H9 (cell line): ENCODE measurements at regions not wholly inside any gene's neighbourhood (a gene's known extent, or its start where the extent isn't known, plus 50 kb on each side); places are given as distances from the start of the nearest gene placed in this dataset.

Experiments used
- DNase-seq: peaks from one replicate; pipeline ENCODE4 v3.0.0-alpha.2; 2017
- H2AFZ ChIP-seq: one replicate; pipeline ENCODE4 v1.6.1; 2013; ENCODE audit warnings: mild to moderate bottlenecking, low read length, control low read depth, moderate library complexity
- H2AK5ac ChIP-seq: 2 replicates; pipeline ENCODE4 v1.6.1; 2013; ENCODE audit warnings: low read length, control low read depth, mixed read lengths; ENCODE audit not compliant: insufficient read length
- H2BK120ac ChIP-seq: one replicate; pipeline ENCODE4 v1.6.1; 2013; ENCODE audit warnings: low read depth, mild to moderate bottlenecking, low read length, control low read depth, inconsistent platforms; ENCODE audit not compliant: poor library complexity, severe bottlenecking
- H2BK12ac ChIP-seq: 2 replicates; pipeline ENCODE4 v1.6.1; 2013; ENCODE audit warnings: low read length, control low read depth, mixed read lengths, low read depth; ENCODE audit not compliant: insufficient read length
- H2BK15ac ChIP-seq: 2 replicates; pipeline ENCODE4 v1.6.1; 2013; ENCODE audit warnings: low read depth, low read length, control low read depth
- H2BK20ac ChIP-seq: one replicate; pipeline ENCODE4 v1.6.1; 2013; ENCODE audit warnings: low read depth, mild to moderate bottlenecking, low read length, control low read depth, inconsistent platforms; ENCODE audit not compliant: poor library complexity, severe bottlenecking
- H2BK5ac ChIP-seq: 2 replicates; pipeline ENCODE4 v1.6.1; 2013; ENCODE audit warnings: low read length, control low read depth, mixed read lengths; ENCODE audit not compliant: insufficient read length
- H3K14ac ChIP-seq: 2 replicates; pipeline ENCODE4 v1.6.1; 2013; ENCODE audit warnings: low read length, control low read depth; ENCODE audit not compliant: insufficient read depth
- H3K18ac ChIP-seq: 2 replicates; pipeline ENCODE4 v1.6.1; 2013; ENCODE audit warnings: low read depth, mild to moderate bottlenecking, mixed read lengths, low read length, control low read depth; ENCODE audit not compliant: insufficient read length
- H3K23ac ChIP-seq: 2 replicates; pipeline ENCODE4 v1.6.1; 2013; ENCODE audit warnings: low read length, control low read depth, mixed read lengths, low read depth; ENCODE audit not compliant: insufficient read length
- H3K23me2 ChIP-seq: 2 replicates; pipeline ENCODE4 v1.6.1; 2013; ENCODE audit warnings: low read depth, mild to moderate bottlenecking, mixed read lengths, low read length, control low read depth; ENCODE audit not compliant: insufficient read length, poor library complexity, severe bottlenecking
- H3K27ac ChIP-seq: 2 replicates; pipeline ENCODE4 v1.5.1; 2013; ENCODE audit warnings: low read length, control low read depth, mixed read lengths, low read depth; ENCODE audit not compliant: insufficient read length
- H3K27me3 ChIP-seq: 2 replicates; pipeline ENCODE4 v1.6.1; 2013; ENCODE audit warnings: low read length, control low read depth, inconsistent platforms; ENCODE audit not compliant: insufficient read depth
- H3K4ac ChIP-seq: 2 replicates; pipeline ENCODE4 v1.6.1; 2013; ENCODE audit warnings: low read depth, mild to moderate bottlenecking, control low read depth, inconsistent platforms, low read length, moderate library complexity
- H3K4me1 ChIP-seq: 2 replicates; pipeline ENCODE4 v1.6.1; 2013; ENCODE audit warnings: low read length, control low read depth, inconsistent platforms; ENCODE audit not compliant: insufficient read depth
- H3K4me2 ChIP-seq: 2 replicates; pipeline ENCODE4 v1.6.1; 2013; ENCODE audit warnings: low read length, control low read depth, mixed read lengths; ENCODE audit not compliant: insufficient read length, insufficient read depth
- H3K56ac ChIP-seq: 2 replicates; pipeline ENCODE4 v1.6.1; 2013; ENCODE audit warnings: low read depth, mild to moderate bottlenecking, mixed read lengths, low read length, control low read depth; ENCODE audit not compliant: insufficient read length
- H3K79me1 ChIP-seq: 2 replicates; pipeline ENCODE4 v1.6.1; 2013; ENCODE audit warnings: low read depth, mild to moderate bottlenecking, moderate library complexity, low read length, control low read depth, inconsistent platforms; ENCODE audit not compliant: insufficient read depth, poor library complexity, severe bottlenecking
- H3K79me2 ChIP-seq: 2 replicates; pipeline ENCODE4 v1.6.1; 2013; ENCODE audit warnings: low read length, control low read depth, inconsistent platforms; ENCODE audit not compliant: insufficient read depth
- H3K9ac ChIP-seq: 2 replicates; pipeline ENCODE4 v1.6.1; 2013; ENCODE audit warnings: low read length, control low read depth, mixed read lengths; ENCODE audit not compliant: insufficient read length; ENCODE audit errors: extremely low read depth
- H3K9me3 ChIP-seq: one replicate; pipeline ENCODE4 v1.6.1; 2013; ENCODE audit warnings: low read depth, low read length, inconsistent platforms; ENCODE audit not compliant: control insufficient read depth
- H3T11ph ChIP-seq: one replicate; pipeline ENCODE4 v1.6.1; 2013; ENCODE audit warnings: mild to moderate bottlenecking, low read length, control low read depth, inconsistent platforms
- H4K20me1 ChIP-seq: one replicate; pipeline ENCODE4 v1.6.1; 2013; ENCODE audit not compliant: control insufficient read depth, insufficient read length, insufficient read depth
- H4K5ac ChIP-seq: 2 replicates; pipeline ENCODE4 v1.6.1; 2013; ENCODE audit warnings: low read depth, mild to moderate bottlenecking, mixed read lengths, low read length, control low read depth; ENCODE audit not compliant: insufficient read length
- H4K8ac ChIP-seq: replicated peaks from 2 replicates; pipeline ENCODE4 v1.6.1; 2013; ENCODE audit warnings: low read length, control low read depth, mixed read lengths, low read depth; ENCODE audit not compliant: insufficient read length
- H4K91ac ChIP-seq: 2 replicates; pipeline ENCODE4 v1.6.1; 2013; ENCODE audit warnings: low read depth, mild to moderate bottlenecking, moderate library complexity, mixed read lengths, low read length, control low read depth; ENCODE audit not compliant: insufficient read length
- H3K27ac Mint-ChIP-seq, 3 experiments: 2 replicates in 2 of 3; 3 replicates in 1 of 3; pipeline ENCODE4 v1.8.0; 2020 to 2021; ENCODE audit warnings: mixed read lengths in 3 of 3, mild to moderate bottlenecking in 1 of 3, moderate library complexity in 1 of 3
- H3K27me3 Mint-ChIP-seq: 2 replicates; pipeline ENCODE4 v1.8.0; 2021; ENCODE audit warnings: low read depth, mild to moderate bottlenecking, moderate library complexity, mixed read lengths
- H3K36me3 Mint-ChIP-seq, 3 experiments: 2 replicates in 2 of 3; 3 replicates in 1 of 3; pipeline ENCODE4 v1.8.0; 2020 to 2021; ENCODE audit warnings: low read depth in 3 of 3, mixed read lengths in 3 of 3; ENCODE audit not compliant: insufficient read depth in 1 of 3
- H3K4me1 Mint-ChIP-seq, 2 experiments: 2 replicates each; pipeline ENCODE4 v1.8.0; 2020; ENCODE audit warnings: mixed read lengths in 2 of 2
- H3K4me3 Mint-ChIP-seq, 2 experiments: 2 replicates in 1 of 2; 3 replicates in 1 of 2; pipeline ENCODE4 v1.8.0; 2020 to 2021; ENCODE audit warnings: mild to moderate bottlenecking in 2 of 2, mixed read lengths in 2 of 2, moderate library complexity in 1 of 2
- H3K9me3 Mint-ChIP-seq, 2 experiments: 2 replicates in 1 of 2; 3 replicates in 1 of 2; pipeline ENCODE4 v1.8.0; 2020; ENCODE audit warnings: mild to moderate bottlenecking in 2 of 2, mixed read lengths in 2 of 2, moderate library complexity in 1 of 2
- CTCF ChIP-seq: fragments of 200-600 bp; sonication (generic); conservative IDR thresholded peaks from 3 replicates; pipeline ENCODE4 v1.8.0; 2021; ENCODE audit warnings: antibody characterized with exemption, mild to moderate bottlenecking
- WGBS: extraction: QIAGEN DNeasy Blood & Tissue Kit; methylation state at CpG from one replicate; pipeline ENCODE4 v1.1.7; 2013; ENCODE audit warnings: missing lambda C conversion rate, low lambda C conversion rate, mixed read lengths; ENCODE audit not compliant: insufficient read length; ENCODE audit errors: extremely low coverage; 5-methylcytosine and 5-hydroxymethylcytosine counted together

DNA sequence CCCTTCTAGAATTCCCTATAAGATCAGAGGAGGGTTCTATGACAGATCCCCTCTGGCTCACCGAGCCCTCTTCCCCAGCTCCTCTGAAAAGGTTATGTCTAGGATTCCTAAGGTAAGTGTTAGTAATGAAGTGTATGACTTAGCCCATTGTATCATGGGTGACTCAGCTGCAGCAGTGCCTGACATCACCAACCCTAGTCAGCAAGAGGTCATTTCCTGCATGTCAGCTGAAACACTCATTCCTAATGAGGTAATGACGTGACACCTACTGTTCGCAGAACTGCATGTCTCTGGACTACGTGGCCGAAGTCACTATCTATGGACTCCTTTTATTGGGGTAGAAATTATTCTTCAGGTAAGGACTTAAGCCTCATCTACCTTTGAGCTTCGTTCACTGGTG, 196.1 kb upstream of the MYT1L start:
- WGBS = no CpG with 5 or more reads among the region's 6 CpGs
- Mint-ChIP-seq H3K27ac (no peak overlapping the region), H3K4me3 (no peak overlapping the region), H3K4me1 (no peaks in the 10 kb centered on the region), H3K27me3 (0 out of 2 replicates have a peak, but pooled peaks cover 2% of the 10 kb centered on the region), H3K36me3 (no peaks in the 10 kb centered on the region; a peak in 1 of 7 replicates), H3K9me3 (no peaks in the 10 kb centered on the region; a peak in 2 of 5 replicates)
- Histone ChIP-seq H3K56ac (no peak overlapping the region), H2AK5ac (no peak overlapping the region), H3K27me3 (no peaks in the 10 kb centered on the region), H2AFZ (no peak overlapping the region), H3T11ph (no peak overlapping the region), H4K91ac (no peak overlapping the region), H2BK120ac (no peak overlapping the region), H4K20me1 (no peaks in the 10 kb centered on the region), H3K18ac (no peak overlapping the region), H3K9me3 (no peaks in the 10 kb centered on the region), H3K27ac (no peak overlapping the region), H3K14ac (no peak overlapping the region), H3K79me1 (no peaks in the 10 kb centered on the region), H3K4me1 (no peaks in the 10 kb centered on the region), H3K9ac (no peak overlapping the region), H3K79me2 (no peaks in the 10 kb centered on the region), H3K23me2 (no peaks in the 10 kb centered on the region), H3K4me2 (no peak overlapping the region), H2BK15ac (no peak overlapping the region), H3K4ac (no peak overlapping the region), H2BK5ac (no peak overlapping the region), H4K5ac (no peak overlapping the region), H3K23ac (no peak overlapping the region), H4K8ac (no peak overlapping the region), H2BK12ac (no peak overlapping the region), H2BK20ac (no peak overlapping the region)
- TF ChIP-seq CTCF = no peak
- DNase-seq = no peak
